Upper lobe of left lung (tissue), 4 donors: ENCODE measurements at regions not wholly inside any gene's neighbourhood (a gene's known extent, or its start where the extent isn't known, plus 50 kb on each side); places are given as distances from the start of the nearest gene placed in this dataset.

ENCODE experiments used
- POLR2AphosphoS5 ChIP-seq, 2 donors: sonication (generic); formaldehyde crosslinking; IDR thresholded peaks; one replicate each; pipeline ENCODE4 v1.5.1; 2017; ENCODE audit warnings: antibody characterized with exemption in 2 of 2
- TF ChIP-seq, protein P1 (sequence below), 6 experiments: fragments of 450-650 bp in 4 of 6; fragments of 200-600 bp in 2 of 6; sonication (generic) in 2 of 6; IDR thresholded peaks; one replicate each; pipeline ENCODE4 v1.5.1; 2016 to 2019; ENCODE audit warnings: antibody characterized with exemption in 6 of 6

DNA sequence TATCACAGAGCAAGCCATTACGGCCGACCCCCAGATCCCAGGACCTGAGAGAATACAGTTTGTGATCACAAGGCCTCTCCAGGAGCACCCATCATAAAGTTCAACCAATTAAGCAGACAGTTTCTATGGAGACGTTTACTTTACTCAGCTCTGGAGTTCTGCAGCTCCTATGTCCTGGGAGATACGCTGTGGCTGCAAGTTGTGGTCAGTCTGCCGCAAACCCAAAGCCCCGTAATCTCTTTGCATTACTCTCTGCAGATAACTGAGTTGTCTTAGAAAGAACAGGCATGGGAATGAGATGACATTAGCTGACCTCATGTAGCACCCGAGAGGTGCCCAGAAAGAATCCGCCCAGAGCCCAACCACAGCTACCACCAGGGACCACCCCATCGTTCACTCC lies 305.1 kb downstream of the FGFR2 start:
- TF ChIP-seq, protein P1, sequence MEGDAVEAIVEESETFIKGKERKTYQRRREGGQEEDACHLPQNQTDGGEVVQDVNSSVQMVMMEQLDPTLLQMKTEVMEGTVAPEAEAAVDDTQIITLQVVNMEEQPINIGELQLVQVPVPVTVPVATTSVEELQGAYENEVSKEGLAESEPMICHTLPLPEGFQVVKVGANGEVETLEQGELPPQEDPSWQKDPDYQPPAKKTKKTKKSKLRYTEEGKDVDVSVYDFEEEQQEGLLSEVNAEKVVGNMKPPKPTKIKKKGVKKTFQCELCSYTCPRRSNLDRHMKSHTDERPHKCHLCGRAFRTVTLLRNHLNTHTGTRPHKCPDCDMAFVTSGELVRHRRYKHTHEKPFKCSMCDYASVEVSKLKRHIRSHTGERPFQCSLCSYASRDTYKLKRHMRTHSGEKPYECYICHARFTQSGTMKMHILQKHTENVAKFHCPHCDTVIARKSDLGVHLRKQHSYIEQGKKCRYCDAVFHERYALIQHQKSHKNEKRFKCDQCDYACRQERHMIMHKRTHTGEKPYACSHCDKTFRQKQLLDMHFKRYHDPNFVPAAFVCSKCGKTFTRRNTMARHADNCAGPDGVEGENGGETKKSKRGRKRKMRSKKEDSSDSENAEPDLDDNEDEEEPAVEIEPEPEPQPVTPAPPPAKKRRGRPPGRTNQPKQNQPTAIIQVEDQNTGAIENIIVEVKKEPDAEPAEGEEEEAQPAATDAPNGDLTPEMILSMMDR (IDR thresholded peaks at IDR 0.05) = no peak
- TF ChIP-seq POLR2AphosphoS5 (IDR thresholded peaks at IDR 0.05) = no peak
